H1 (cell line): ENCODE measurements at regions not wholly inside any gene's neighbourhood (a gene's known extent, or its start where the extent isn't known, plus 50 kb on each side); places are given as distances from the start of the nearest gene placed in this dataset.

Source experiments
- CTCF ChIA-PET: fragments of 300-600 bp; sonication (Branson Sonifier 250); formaldehyde crosslinking; loops from one replicate; lab custom pipeline; 2021; ENCODE audit not compliant: partially characterized antibody; lab: Charles Lee
- POLR2A ChIA-PET: fragments of 300-600 bp; sonication (Branson Sonifier 250); formaldehyde crosslinking; loops from one replicate; lab custom pipeline; 2021; ENCODE audit warnings: inconsistent platforms; ENCODE audit not compliant: partially characterized antibody; lab: Charles Lee
- DNase-seq, 2 experiments: peaks; one replicate each; pipeline versions ENCODE4 v3.0.0 to v3.0.0-alpha.2; 2010 to 2022; ENCODE audit warnings: low spot score in 2 of 2, low read depth in 1 of 2, mixed read lengths in 1 of 2
- FAIRE-seq: peaks from 2 replicates; lab custom pipeline; 2011; peaks lifted over from hg19 to GRCh38; lab: Jason Lieb, UNC
- H2AFZ ChIP-seq: 2 replicates; pipeline ENCODE4 v1.8.1; 2012; ENCODE audit warnings: low read length, inconsistent platforms
- H2AK5ac ChIP-seq: 2 replicates; pipeline ENCODE4 v1.6.1; 2013; ENCODE audit warnings: low read depth, low read length
- H2BK120ac ChIP-seq: replicated peaks from 2 replicates; pipeline ENCODE3; 2013; ENCODE audit warnings: low read depth, low read length, inconsistent platforms
- H2BK12ac ChIP-seq: 2 replicates; pipeline ENCODE4 v1.6.1; 2013; ENCODE audit warnings: low read depth, low read length
- H2BK15ac ChIP-seq: 2 replicates; pipeline ENCODE4 v1.6.1; 2013; ENCODE audit warnings: low read length
- H2BK20ac ChIP-seq: 2 replicates; pipeline ENCODE4 v1.6.1; 2013; ENCODE audit warnings: low read length
- H2BK5ac ChIP-seq: 2 replicates; pipeline ENCODE4 v1.6.1; 2013; ENCODE audit warnings: low read depth, low read length
- H3K14ac ChIP-seq: 2 replicates; pipeline ENCODE4 v1.6.1; 2013; ENCODE audit warnings: inconsistent platforms; ENCODE audit not compliant: insufficient read length
- H3K18ac ChIP-seq: 2 replicates; pipeline ENCODE4 v1.6.1; 2013; ENCODE audit warnings: low read length; ENCODE audit errors: extremely low read depth
- H3K23ac ChIP-seq: 2 replicates; pipeline ENCODE4 v1.6.1; 2013; ENCODE audit warnings: inconsistent platforms; ENCODE audit not compliant: insufficient read length
- H3K23me2 ChIP-seq: 2 replicates; pipeline ENCODE4 v1.6.1; 2013; ENCODE audit warnings: low read depth, low read length
- H3K27ac ChIP-seq: 2 replicates; pipeline ENCODE4 v1.6.1; 2011; ENCODE audit warnings: low read depth, low read length, inconsistent platforms
- H3K27me3 ChIP-seq, 4 experiments: replicated peaks in 1 of 4; 1 replicate in 1 of 4; 2 replicates in 3 of 4; pipeline versions ENCODE4 v1.6.1 to v1.8.1; 2011 to 2013; ENCODE audit warnings: low read length in 3 of 4, mild to moderate bottlenecking in 3 of 4, inconsistent platforms in 2 of 4, mixed read lengths in 2 of 4, moderate library complexity in 1 of 4; ENCODE audit not compliant: control insufficient read depth in 3 of 4, insufficient read depth in 3 of 4; ENCODE audit errors: extremely low read depth in 1 of 4
- H3K36me3 ChIP-seq, 4 experiments: 2 replicates each; pipeline versions ENCODE4 v1.6.1 to v1.8.1; 2011 to 2013; ENCODE audit warnings: mild to moderate bottlenecking in 4 of 4, low read length in 3 of 4, moderate library complexity in 2 of 4, control low read depth in 1 of 4, inconsistent platforms in 1 of 4; ENCODE audit not compliant: insufficient read depth in 4 of 4, control insufficient read depth in 2 of 4
- H3K4ac ChIP-seq: replicated peaks from 2 replicates; pipeline ENCODE3; 2013; ENCODE audit warnings: low read length, low read depth, mixed read lengths, inconsistent platforms; ENCODE audit not compliant: insufficient read length
- H3K4me1 ChIP-seq, 4 experiments: replicated peaks in 1 of 4; 1 replicate in 1 of 4; 2 replicates in 3 of 4; pipeline versions ENCODE4 v1.6.1 to v1.8.1; 2011 to 2013; ENCODE audit warnings: low read length in 3 of 4, inconsistent platforms in 2 of 4, mixed read lengths in 1 of 4; ENCODE audit not compliant: insufficient read depth in 4 of 4, control insufficient read depth in 3 of 4
- H3K4me2 ChIP-seq, 2 experiments: 2 replicates each; pipeline versions ENCODE4 v1.6.1 to v1.8.1; 2011 to 2013; ENCODE audit warnings: low read depth in 2 of 2, low read length in 2 of 2, control low read depth in 1 of 2, inconsistent platforms in 1 of 2, mild to moderate bottlenecking in 1 of 2; ENCODE audit not compliant: insufficient read depth in 1 of 2
- H3K4me3 ChIP-seq, 4 experiments: fragments of 200-600, 300-600 bp in 1 of 4; sonication (generic), shearing (Covaris generic), sonication (Bioruptor Twin) in 1 of 4; 2 replicates each; pipeline versions ENCODE4 v1.5.1 to v1.8.1; 2011 to 2016; ENCODE audit warnings: low read length in 4 of 4, low read depth in 3 of 4, control low read depth in 2 of 4, inconsistent platforms in 2 of 4, mild to moderate bottlenecking in 2 of 4, mixed read lengths in 1 of 4, moderate library complexity in 1 of 4; ENCODE audit not compliant: insufficient read depth in 2 of 4; ENCODE audit errors: extremely low read depth in 1 of 4
- H3K56ac ChIP-seq: replicated peaks from 2 replicates; pipeline ENCODE3; 2013; ENCODE audit warnings: low read depth, mild to moderate bottlenecking, mixed read lengths, low read length, inconsistent platforms; ENCODE audit not compliant: insufficient read length
- H3K79me1 ChIP-seq: 2 replicates; pipeline ENCODE4 v1.6.1; 2013; ENCODE audit warnings: low read depth, low read length, control low read depth
- H3K79me2 ChIP-seq, 2 experiments: 2 replicates each; pipeline versions ENCODE4 v1.6.1 to v1.8.1; 2012 to 2013; ENCODE audit warnings: low read length in 2 of 2, mild to moderate bottlenecking in 2 of 2, inconsistent platforms in 1 of 2; ENCODE audit not compliant: insufficient read depth in 2 of 2, control insufficient read depth in 1 of 2
- H3K9ac ChIP-seq, 4 experiments: replicated peaks in 1 of 4; 1 replicate in 1 of 4; 2 replicates in 3 of 4; pipeline versions ENCODE4 v1.6.1 to v1.8.1; 2011 to 2013; ENCODE audit warnings: low read depth in 3 of 4, low read length in 3 of 4, control low read depth in 2 of 4, mild to moderate bottlenecking in 2 of 4, moderate library complexity in 2 of 4, inconsistent platforms in 1 of 4; ENCODE audit errors: extremely low read depth in 1 of 4
- H3K9me3 ChIP-seq, 2 experiments: 2 replicates each; pipeline versions ENCODE4 v1.6.1 to v1.8.1; 2012 to 2013; ENCODE audit warnings: mild to moderate bottlenecking in 2 of 2, moderate library complexity in 2 of 2, control low read depth in 1 of 2, inconsistent platforms in 1 of 2, low read depth in 1 of 2, low read length in 1 of 2, mixed read lengths in 1 of 2; ENCODE audit not compliant: insufficient read depth in 2 of 2
- H4K20me1 ChIP-seq, 2 experiments: replicated peaks in 1 of 2; 2 replicates each; pipeline versions ENCODE3 to v1.8.1; 2011 to 2013; ENCODE audit warnings: inconsistent platforms in 2 of 2, low read length in 2 of 2, mild to moderate bottlenecking in 1 of 2; ENCODE audit not compliant: insufficient read depth in 2 of 2, control insufficient read depth in 1 of 2
- H4K5ac ChIP-seq: 2 replicates; pipeline ENCODE4 v1.6.1; 2013; ENCODE audit warnings: low read length, low read depth, mixed read lengths, inconsistent platforms; ENCODE audit not compliant: insufficient read length
- H4K8ac ChIP-seq: 2 replicates; pipeline ENCODE4 v1.8.0; 2013; ENCODE audit warnings: mild to moderate bottlenecking, moderate library complexity, low read length, inconsistent platforms; ENCODE audit not compliant: insufficient read depth; ENCODE audit errors: extremely low read depth
- H4K91ac ChIP-seq: replicated peaks from 2 replicates; pipeline ENCODE3; 2013; ENCODE audit warnings: low read length, mixed read lengths, inconsistent platforms; ENCODE audit not compliant: insufficient read length
- CEBPB ChIP-seq: IDR thresholded peaks from 2 replicates; pipeline ENCODE4 v1.6.1; 2012; ENCODE audit warnings: low read depth, low read length
- EZH2 ChIP-seq: fragments of 200-600 bp; sonication (generic); IDR thresholded peaks from 2 replicates; pipeline ENCODE4 v1.7.1; 2012; ENCODE audit warnings: low read depth, mild to moderate bottlenecking, moderate library complexity, low read length, inconsistent platforms; ENCODE audit not compliant: severe bottlenecking
- FOSL1 ChIP-seq: IDR thresholded peaks from 2 replicates; pipeline ENCODE4 v1.6.1; 2011; ENCODE audit warnings: mild to moderate bottlenecking, low read depth, low read length, moderate library complexity; ENCODE audit not compliant: insufficient read depth
- HDAC6 ChIP-seq: IDR thresholded peaks from one replicate; pipeline ENCODE4 v1.7.1; 2012; ENCODE audit warnings: low read depth, mild to moderate bottlenecking, inconsistent platforms, low read length, moderate library complexity
- MAFK ChIP-seq: IDR thresholded peaks from 2 replicates; pipeline ENCODE4 v1.6.1; 2012; ENCODE audit warnings: low read depth, mild to moderate bottlenecking, improper control_type of control experiment, low read length
- POLR2AphosphoS5 ChIP-seq: IDR thresholded peaks from 2 replicates; pipeline ENCODE4 v1.6.1; 2011; ENCODE audit warnings: low read depth, low read length
- SP1 ChIP-seq: IDR thresholded peaks from 2 replicates; pipeline ENCODE4 v1.6.1; 2011; ENCODE audit warnings: low read depth, low read length
- SP4 ChIP-seq: IDR thresholded peaks from 2 replicates; pipeline ENCODE4 v1.6.1; 2012; ENCODE audit warnings: low read length, inconsistent platforms
- WGBS, 2 experiments: shearing (Covaris generic) in 1 of 2; methylation state at CpG; one replicate each; pipeline versions ENCODE4 v1.1.6 to v1.1.7; 2013 to 2015; ENCODE audit warnings: low lambda C conversion rate in 2 of 2, mixed read lengths in 2 of 2, inconsistent platforms in 1 of 2, low coverage in 1 of 2, missing lambda C conversion rate in 1 of 2; ENCODE audit not compliant: insufficient replicate concordance in 2 of 2, insufficient coverage in 1 of 2, insufficient read length in 1 of 2; ENCODE audit errors: extremely low coverage in 1 of 2, missing lambda C conversion rate in 1 of 2; 5-methylcytosine and 5-hydroxymethylcytosine counted together
- TF ChIP-seq, protein P1 (sequence below): IDR thresholded peaks from 2 replicates; pipeline ENCODE4 v1.6.1; 2011; ENCODE audit warnings: low read depth, mild to moderate bottlenecking, low read length; ENCODE audit not compliant: insufficient read depth

- Histone ChIP-seq H2BK120ac (no peak overlapping the region), H3K79me2 (no peaks in the 10 kb centered on the region), H4K5ac (no peak overlapping the region), H2AFZ (no peak overlapping the region), H3K27me3 (peaks cover 0 to 3% (median 0%) of the 10 kb centered on the region in 4 experiments; a peak in 1 of 7 replicates), H3K4ac (no peak overlapping the region), H2BK5ac (no peak overlapping the region), H3K18ac (no peak overlapping the region), H3K4me2 (no peak overlapping the region), H3K23me2 (peaks cover 1% of the 10 kb centered on the region; the same call in 1 of the 2 replicates), H3K9me3 (no peaks in the 10 kb centered on the region), H4K20me1 (no peaks in the 10 kb centered on the region), H3K23ac (no peak overlapping the region), H3K27ac (no peak overlapping the region), H3K4me3 (no peak overlapping the region), H4K8ac (no peak overlapping the region), H4K91ac (no peak overlapping the region), H3K36me3 (no peaks in the 10 kb centered on the region), H2BK20ac (no peak overlapping the region), H2AK5ac (no peak overlapping the region), H3K14ac (no peak overlapping the region), H3K9ac (no peak overlapping the region), H3K4me1 (peaks cover 0 to 15% (median 11%) of the 10 kb centered on the region in 4 experiments; a peak in 6 of 7 replicates), H2BK15ac (no peak overlapping the region), H2BK12ac (no peak overlapping the region), H3K79me1 (no peaks in the 10 kb centered on the region), H3K56ac (no peak overlapping the region)
- POLR2A ChIA-PET: no interaction called here
- no peak for FAIRE-seq
- TF ChIP-seq MAFK (no peak), SP4 (no peak), HDAC6 (no peak), POLR2AphosphoS5 (no peak), FOSL1 (no peak), CEBPB (no peak), SP1 (no peak), EZH2 (no peak)
- TF ChIP-seq, protein P1, sequence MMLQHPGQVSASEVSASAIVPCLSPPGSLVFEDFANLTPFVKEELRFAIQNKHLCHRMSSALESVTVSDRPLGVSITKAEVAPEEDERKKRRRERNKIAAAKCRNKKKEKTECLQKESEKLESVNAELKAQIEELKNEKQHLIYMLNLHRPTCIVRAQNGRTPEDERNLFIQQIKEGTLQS: no peak
- DNase-seq: no peak
- CTCF ChIA-PET: interaction anchor here (0.5 to 2.1 kb wide), 4 partner anchors 9 to 1004 kb away, joined by 3 to 9 read pairs (median 3); no protein-coding TSS in a partner anchor
- WGBS, 2 experiments: 87% methylated on average over 2 of the region's 2 CpGs; no CpG with 5 or more reads in 1 of the 2 experiments
Observed at GRCh38 chr3:184637705-184638104, 74.2 kb downstream of the MAGEF1 start.
